ENCODE measurements at regions not wholly inside any gene's neighbourhood (a gene's known extent, or its start where the extent isn't known, plus 50 kb on each side); places are given as distances from the start of the nearest gene placed in this dataset.

DNA sequence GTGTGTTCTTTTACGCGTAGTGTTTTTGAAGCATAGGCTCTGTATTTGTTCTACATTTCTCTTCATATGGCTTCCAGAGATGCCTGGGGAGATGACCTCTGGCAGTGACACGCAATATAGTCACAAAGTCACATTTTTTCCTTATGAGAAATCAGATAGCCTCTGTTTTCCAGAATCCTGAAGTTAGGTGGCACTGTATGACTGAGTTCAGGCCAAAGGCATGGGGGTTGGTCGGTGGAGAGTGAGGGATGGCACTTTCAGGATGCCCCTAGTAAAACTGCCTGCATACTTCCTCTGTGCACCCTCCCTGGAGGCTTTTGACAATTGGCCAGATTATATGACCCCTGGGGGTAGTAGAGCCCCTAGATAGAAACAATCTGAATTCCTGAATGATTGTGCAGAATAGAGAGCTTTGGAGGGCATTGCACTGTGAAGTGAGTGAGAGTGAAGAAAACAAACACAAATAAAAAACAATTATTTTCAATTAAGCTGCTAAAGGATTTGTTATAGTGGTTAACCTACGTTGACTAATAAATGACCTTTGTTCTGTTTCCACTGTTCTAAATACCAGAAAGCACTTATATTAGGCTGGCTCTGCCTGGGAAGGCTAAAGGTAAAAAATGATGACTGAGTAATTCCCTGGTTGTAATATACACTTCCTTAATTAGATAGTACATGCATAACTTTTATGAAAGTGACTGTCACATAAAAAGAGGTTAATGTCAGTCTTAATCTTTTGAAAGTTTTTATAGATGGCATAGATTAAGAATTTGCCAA, 1660.8 kb downstream of the PLA2G4A start:
- no peak for TF ChIP-seq EZH2 (IDR thresholded peaks at IDR 0.05; ENCODE audit: borderline replicate concordance, low read depth, low read length, severe bottlenecking)
- TF ChIP-seq, protein P1, sequence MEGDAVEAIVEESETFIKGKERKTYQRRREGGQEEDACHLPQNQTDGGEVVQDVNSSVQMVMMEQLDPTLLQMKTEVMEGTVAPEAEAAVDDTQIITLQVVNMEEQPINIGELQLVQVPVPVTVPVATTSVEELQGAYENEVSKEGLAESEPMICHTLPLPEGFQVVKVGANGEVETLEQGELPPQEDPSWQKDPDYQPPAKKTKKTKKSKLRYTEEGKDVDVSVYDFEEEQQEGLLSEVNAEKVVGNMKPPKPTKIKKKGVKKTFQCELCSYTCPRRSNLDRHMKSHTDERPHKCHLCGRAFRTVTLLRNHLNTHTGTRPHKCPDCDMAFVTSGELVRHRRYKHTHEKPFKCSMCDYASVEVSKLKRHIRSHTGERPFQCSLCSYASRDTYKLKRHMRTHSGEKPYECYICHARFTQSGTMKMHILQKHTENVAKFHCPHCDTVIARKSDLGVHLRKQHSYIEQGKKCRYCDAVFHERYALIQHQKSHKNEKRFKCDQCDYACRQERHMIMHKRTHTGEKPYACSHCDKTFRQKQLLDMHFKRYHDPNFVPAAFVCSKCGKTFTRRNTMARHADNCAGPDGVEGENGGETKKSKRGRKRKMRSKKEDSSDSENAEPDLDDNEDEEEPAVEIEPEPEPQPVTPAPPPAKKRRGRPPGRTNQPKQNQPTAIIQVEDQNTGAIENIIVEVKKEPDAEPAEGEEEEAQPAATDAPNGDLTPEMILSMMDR (IDR thresholded peaks at IDR 0.05; ENCODE audit: borderline replicate concordance, extremely low read depth, low read length, poor library complexity, severe bottlenecking), result no peak
